Tibial nerve (tissue), 4 donors: ENCODE measurements at regions not wholly inside any gene's neighbourhood (a gene's known extent, or its start where the extent isn't known, plus 50 kb on each side); places are given as distances from the start of the nearest gene placed in this dataset.
"Not testable (repeated sequence)": the region's sequence is repeated elsewhere in the genome, so short reads cannot be mapped to it uniquely, and the experiment has no call there.

Source experiments
- DNase-seq, 2 donors: peaks; one replicate each; pipeline ENCODE4 v3.0.0-alpha.2; 2019; ENCODE audit warnings: low spot score in 2 of 2
- H3K27ac ChIP-seq, 4 donors: fragments of 200-600 bp; sonication (generic) in 3 of 4; one replicate each; pipeline ENCODE4 v1.5.1; 2017 to 2019; ENCODE audit warnings: mild to moderate bottlenecking in 1 of 4
- H3K27me3 ChIP-seq, 2 donors: fragments of 200-600 bp; sonication (generic) in 1 of 2; one replicate each; pipeline versions ENCODE4 v1.5.1 to v1.6.0; 2017 to 2019
- H3K36me3 ChIP-seq, 3 donors: fragments of 200-600 bp; sonication (generic); one replicate each; pipeline ENCODE4 v1.5.1; 2018 to 2019
- H3K4me1 ChIP-seq, 4 donors: fragments of 200-600 bp; sonication (generic) in 3 of 4; one replicate each; pipeline ENCODE4 v1.5.1; 2017 to 2019
- H3K4me3 ChIP-seq, 4 donors: fragments of 200-600 bp; sonication (generic) in 3 of 4; one replicate each; pipeline ENCODE4 v1.5.1; 2017 to 2019; ENCODE audit warnings: mild to moderate bottlenecking in 1 of 4, moderate library complexity in 1 of 4
- H3K9me3 ChIP-seq, 4 donors: fragments of 200-600 bp; sonication (generic) in 3 of 4; one replicate each; pipeline ENCODE4 v1.5.1; 2017 to 2019
- CTCF ChIP-seq, 5 experiments: fragments of 200-600 bp in 3 of 5; fragments of 450-650 bp in 2 of 5; sonication (generic) in 3 of 5; IDR thresholded peaks; one replicate each; pipeline ENCODE4 v1.5.1; 2016 to 2019; ENCODE audit warnings: antibody characterized with exemption in 5 of 5, mild to moderate bottlenecking in 3 of 5, moderate library complexity in 2 of 5
- EP300 ChIP-seq, 2 donors: sonication (generic); formaldehyde crosslinking; IDR thresholded peaks; one replicate each; pipeline ENCODE4 v1.6.1; 2017; ENCODE audit warnings: antibody characterized with exemption in 2 of 2, mild to moderate bottlenecking in 1 of 2
- POLR2A ChIP-seq, 2 donors: fragments of 450-650 bp; IDR thresholded peaks; one replicate each; pipeline ENCODE4 v1.6.1; 2017; ENCODE audit warnings: antibody characterized with exemption in 2 of 2, mild to moderate bottlenecking in 2 of 2, moderate library complexity in 2 of 2
- WGBS, 2 donors: methylation state at CpG; one replicate each; pipeline ENCODE4 v1.1.5; 2018; 5-methylcytosine and 5-hydroxymethylcytosine counted together

GRCh38 chr4:67396008-67396407 is 149.3 kb downstream of the CENPC start:
- TF ChIP-seq POLR2A (IDR thresholded peaks at IDR 0.05) (no peak), CTCF (IDR thresholded peaks at IDR 0.05) (no peak), EP300 (IDR thresholded peaks at IDR 0.05) (no peak)
- H3K4me3 ChIP-seq = no peak overlapping the region
- no peaks in the 10 kb centered on the region for H3K9me3 ChIP-seq
- H3K36me3 ChIP-seq = no peaks in the 10 kb centered on the region
- H3K27ac ChIP-seq = no peak overlapping the region
- DNase-seq = no peak
- 97 to 99% methylated on average over 2 of the region's 2 CpGs for WGBS, 2 donors
- peaks cover 0 to 4% (median 0%) of the 10 kb centered on the region in 4 donors for H3K4me1 ChIP-seq
- no peaks in the 10 kb centered on the region for H3K27me3 ChIP-seq

- H3K27me3 ChIP-seq = no peaks in the 10 kb centered on the region
- 62 to 67% methylated on average over 3 of the region's 3 CpGs for WGBS, 2 donors
Observed at GRCh38 chr4:67394879-67395278, 150.4 kb downstream of the CENPC start.

GRCh38 chr4:67393699-67394281 is 151.5 kb downstream of the CENPC start:
- TF ChIP-seq POLR2A (IDR thresholded peaks at IDR 0.05) (no peak), EP300 (IDR thresholded peaks at IDR 0.05) (no peak), CTCF (IDR thresholded peaks at IDR 0.05) (peak; percentile 54 to 83 (median 59))
- no peaks in the 10 kb centered on the region for H3K9me3 ChIP-seq
- peaks cover 0 to 4% (median 0%) of the 10 kb centered on the region in 4 donors for H3K4me1 ChIP-seq
- WGBS, 2 donors = 47 to 55% methylated on average over 3 of the region's 3 CpGs
- no peaks in the 10 kb centered on the region for H3K36me3 ChIP-seq
- no peak overlapping the region for H3K27ac ChIP-seq
- H3K4me3 ChIP-seq = no peak overlapping the region
- peak in 1 of 2 donors; percentile 68 for DNase-seq
- no peaks in the 10 kb centered on the region for H3K27me3 ChIP-seq

More at GRCh38 chr4:67394879-67395278, 150.4 kb downstream of the CENPC start:
- H3K27ac ChIP-seq = no peak overlapping the region
- no peaks in the 10 kb centered on the region for H3K36me3 ChIP-seq
- H3K4me1 ChIP-seq = peaks cover 0 to 4% (median 0%) of the 10 kb centered on the region in 4 donors
- H3K9me3 ChIP-seq = no peaks in the 10 kb centered on the region
- DNase-seq = no peak
- TF ChIP-seq EP300 (IDR thresholded peaks at IDR 0.05) (no peak), CTCF (IDR thresholded peaks at IDR 0.05) (no peak), POLR2A (IDR thresholded peaks at IDR 0.05) (no peak)
- no peak overlapping the region for H3K4me3 ChIP-seq

GRCh38 chr4:67393007-67393406 is 152.3 kb downstream of the CENPC start:
- TF ChIP-seq EP300 (IDR thresholded peaks at IDR 0.05) (no peak), CTCF (IDR thresholded peaks at IDR 0.05) (no peak), POLR2A (IDR thresholded peaks at IDR 0.05) (no peak)
- H3K27ac ChIP-seq = no peak overlapping the region
- 65 to 77% methylated on average over 1 of the region's 1 CpG for WGBS, 2 donors
- no peaks in the 10 kb centered on the region for H3K36me3 ChIP-seq
- H3K27me3 ChIP-seq = no peaks in the 10 kb centered on the region
- H3K4me1 ChIP-seq = peaks cover 0 to 4% (median 0%) of the 10 kb centered on the region in 4 donors
- H3K9me3 ChIP-seq = no peaks in the 10 kb centered on the region
- H3K4me3 ChIP-seq = no peak overlapping the region
- no peak for DNase-seq

GRCh38 chr4:67381406-67381804 is 163.9 kb downstream of the CENPC start:
- H3K27ac ChIP-seq, H3K36me3 ChIP-seq, H3K27me3 ChIP-seq, H3K4me1 ChIP-seq, DNase-seq, H3K4me3 ChIP-seq: not testable (repeated sequence)
- WGBS, 2 donors = 91 to 92% methylated on average over 11 of the region's 19 CpGs
- H3K9me3 ChIP-seq = peaks cover 0 to 17% (median 0%) of the 10 kb centered on the region in 4 donors

- peaks cover 0 to 17% (median 0%) of the 10 kb centered on the region in 4 donors for H3K9me3 ChIP-seq
- H3K4me3 ChIP-seq, H3K27ac ChIP-seq, H3K36me3 ChIP-seq, DNase-seq, H3K27me3 ChIP-seq, H3K4me1 ChIP-seq: not testable (repeated sequence)
- 90 to 93% methylated on average over 25 to 34 of the region's 34 CpGs for WGBS, 2 donors
Observed at GRCh38 chr4:67380702-67381405, 164.4 kb downstream of the CENPC start.
